ENCODE measurements at regions not wholly inside any gene's neighbourhood (a gene's known extent, or its start where the extent isn't known, plus 50 kb on each side); places are given as distances from the start of the nearest gene placed in this dataset.

GRCh38 chr6:23855497-23856116 lies 270.4 kb upstream of the NRSN1 start:
- WGBS (ENCODE audit: low lambda C conversion rate, missing lambda C conversion rate): 95% methylated on average over 16 of the region's 23 CpGs
- no peaks in the 10 kb centered on the region for H3K79me2 ChIP-seq
- no peaks in the 10 kb centered on the region for H3K27me3 ChIP-seq
- H3K9me2 ChIP-seq (replicated peaks; ENCODE audit: insufficient read depth): no peaks in the 10 kb centered on the region
- no peaks in the 10 kb centered on the region for H3K4me1 ChIP-seq (ENCODE audit: insufficient read depth)
- H3K9me3 ChIP-seq (ENCODE audit: low read depth): no peaks in the 10 kb centered on the region
- H3K36me3 ChIP-seq (replicated peaks; ENCODE audit: insufficient read depth, low read depth): no peaks in the 10 kb centered on the region
- no peak overlapping the region for H3K27ac ChIP-seq
- H3K4me3 ChIP-seq: no peak overlapping the region
- H2AFZ ChIP-seq: no peak overlapping the region
- DNase-seq (ENCODE audit: low spot score): no peak
- no peaks in the 10 kb centered on the region for H4K20me1 ChIP-seq (ENCODE audit: insufficient read depth, poor library complexity, severe bottlenecking)
- no peak overlapping the region for H3K4me2 ChIP-seq
- no peak for TF ChIP-seq EZH2phosphoT487 (IDR thresholded peaks at IDR 0.05; ENCODE audit: low read depth, severe bottlenecking, unreplicated experiment)
- no peak for TF ChIP-seq EZH2 (IDR thresholded peaks at IDR 0.05; ENCODE audit: borderline replicate concordance)
- no peak for TF ChIP-seq CTCF (IDR thresholded peaks at IDR 0.05; ENCODE audit: poor library complexity)

GRCh38 chr6:23870496-23870895 lies 255.5 kb upstream of the NRSN1 start:
- Histone ChIP-seq H3K4me3 (no peak overlapping the region), H2AFZ (no peak overlapping the region), H3K79me2 (no peaks in the 10 kb centered on the region), H4K20me1 (ENCODE audit: insufficient read depth, poor library complexity, severe bottlenecking) (no peaks in the 10 kb centered on the region), H3K9me2 (replicated peaks; ENCODE audit: insufficient read depth) (no peaks in the 10 kb centered on the region), H3K27me3 (no peaks in the 10 kb centered on the region), H3K4me1 (ENCODE audit: insufficient read depth) (no peaks in the 10 kb centered on the region), H3K36me3 (replicated peaks; ENCODE audit: insufficient read depth, low read depth) (no peaks in the 10 kb centered on the region), H3K4me2 (no peak overlapping the region), H3K27ac (no peak overlapping the region), H3K9me3 (ENCODE audit: low read depth) (no peaks in the 10 kb centered on the region)
- TF ChIP-seq CTCF (IDR thresholded peaks at IDR 0.05; ENCODE audit: poor library complexity): no peak
- TF ChIP-seq EZH2 (IDR thresholded peaks at IDR 0.05; ENCODE audit: borderline replicate concordance): no peak
- no peak for TF ChIP-seq EZH2phosphoT487 (IDR thresholded peaks at IDR 0.05; ENCODE audit: low read depth, severe bottlenecking, unreplicated experiment)
- DNase-seq (ENCODE audit: low spot score): no peak

- Histone ChIP-seq H2AFZ (no peak overlapping the region), H3K4me2 (no peak overlapping the region), H3K9me2 (replicated peaks; ENCODE audit: insufficient read depth) (no peaks in the 10 kb centered on the region), H3K27ac (no peak overlapping the region), H3K4me3 (no peak overlapping the region), H3K4me1 (ENCODE audit: insufficient read depth) (no peaks in the 10 kb centered on the region), H3K27me3 (no peaks in the 10 kb centered on the region), H4K20me1 (ENCODE audit: insufficient read depth, poor library complexity, severe bottlenecking) (no peaks in the 10 kb centered on the region), H3K36me3 (replicated peaks; ENCODE audit: insufficient read depth, low read depth) (no peaks in the 10 kb centered on the region), H3K79me2 (no peaks in the 10 kb centered on the region), H3K9me3 (ENCODE audit: low read depth) (no peaks in the 10 kb centered on the region)
- TF ChIP-seq EZH2phosphoT487 (IDR thresholded peaks at IDR 0.05; ENCODE audit: low read depth, severe bottlenecking, unreplicated experiment) (no peak), CTCF (IDR thresholded peaks at IDR 0.05; ENCODE audit: poor library complexity) (no peak), EZH2 (IDR thresholded peaks at IDR 0.05; ENCODE audit: borderline replicate concordance) (no peak)
- DNase-seq (ENCODE audit: low spot score): no peak
- WGBS (ENCODE audit: low lambda C conversion rate, missing lambda C conversion rate): 84% methylated on average over 1 of the region's 1 CpG
Observed at GRCh38 chr6:23873161-23873560, 252.9 kb upstream of the NRSN1 start.

- WGBS (ENCODE audit: low lambda C conversion rate, missing lambda C conversion rate): 63% methylated on average over 1 of the region's 1 CpG
- Histone ChIP-seq H3K36me3 (replicated peaks; ENCODE audit: insufficient read depth, low read depth) (no peaks in the 10 kb centered on the region), H3K9me2 (replicated peaks; ENCODE audit: insufficient read depth) (no peaks in the 10 kb centered on the region), H3K4me1 (ENCODE audit: insufficient read depth) (no peaks in the 10 kb centered on the region), H3K27ac (no peak overlapping the region), H3K4me3 (no peak overlapping the region), H2AFZ (no peak overlapping the region), H3K27me3 (no peaks in the 10 kb centered on the region), H3K9me3 (ENCODE audit: low read depth) (no peaks in the 10 kb centered on the region), H3K4me2 (no peak overlapping the region), H4K20me1 (ENCODE audit: insufficient read depth, poor library complexity, severe bottlenecking) (no peaks in the 10 kb centered on the region), H3K79me2 (no peaks in the 10 kb centered on the region)
- DNase-seq (ENCODE audit: low spot score): no peak
- TF ChIP-seq EZH2 (IDR thresholded peaks at IDR 0.05; ENCODE audit: borderline replicate concordance) (no peak), EZH2phosphoT487 (IDR thresholded peaks at IDR 0.05; ENCODE audit: low read depth, severe bottlenecking, unreplicated experiment) (no peak), CTCF (IDR thresholded peaks at IDR 0.05; ENCODE audit: poor library complexity) (no peak)
Observed at GRCh38 chr6:23875006-23875405, 251.0 kb upstream of the NRSN1 start.
